NCI-H1105 treated with DMSO at 0.1 percent for 48 hours (cell line): ENCODE measurements at regions not wholly inside any gene's neighbourhood (a gene's known extent, or its start where the extent isn't known, plus 50 kb on each side); places are given as distances from the start of the nearest gene placed in this dataset.

ENCODE experiments used
- DNase-seq: peaks from one replicate; lab custom pipeline; 2025; lab: John Stamatoyannopoulos, UW

DNA sequence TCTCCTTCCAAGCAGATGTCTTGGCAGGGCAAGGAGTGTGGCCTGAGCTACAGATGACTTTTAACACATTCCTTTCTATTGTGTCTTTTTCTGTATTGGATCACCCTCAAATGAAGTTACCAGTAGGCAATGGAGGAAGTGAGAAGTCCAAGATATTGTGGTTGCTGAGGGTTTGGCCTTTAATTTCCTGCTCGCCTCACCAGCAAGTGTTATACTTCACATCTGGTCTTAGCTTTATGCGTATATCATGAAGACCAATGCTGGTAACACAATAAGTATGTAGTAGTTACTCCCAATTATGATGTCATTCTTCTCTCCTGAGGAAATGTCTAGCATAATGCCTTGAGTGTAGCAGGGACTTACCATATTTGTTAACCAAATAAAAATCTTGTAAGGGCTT, 179.9 kb downstream of the ZIC1 start:
- no peak for DNase-seq

DNA sequence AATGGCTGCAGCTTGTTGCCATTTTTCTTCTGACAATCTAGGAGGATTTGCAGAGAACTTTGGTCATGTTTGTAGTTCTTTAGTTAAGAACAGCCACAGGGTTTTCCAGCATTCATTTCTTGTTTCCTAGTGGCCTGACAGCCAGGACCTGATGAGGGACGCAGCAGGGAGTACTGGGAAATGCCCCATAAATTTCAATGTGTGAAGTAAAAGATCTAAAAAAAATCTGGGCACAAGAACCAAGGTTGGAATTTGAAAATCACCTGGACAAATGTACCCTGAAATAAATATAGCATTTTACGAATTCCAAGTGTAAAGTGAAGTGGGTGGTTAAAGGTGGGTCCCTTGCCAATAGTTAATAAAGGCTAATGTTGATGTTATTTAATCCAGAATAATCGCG, 195.0 kb downstream of the ZIC1 start:
- DNase-seq, result no peak

DNA sequence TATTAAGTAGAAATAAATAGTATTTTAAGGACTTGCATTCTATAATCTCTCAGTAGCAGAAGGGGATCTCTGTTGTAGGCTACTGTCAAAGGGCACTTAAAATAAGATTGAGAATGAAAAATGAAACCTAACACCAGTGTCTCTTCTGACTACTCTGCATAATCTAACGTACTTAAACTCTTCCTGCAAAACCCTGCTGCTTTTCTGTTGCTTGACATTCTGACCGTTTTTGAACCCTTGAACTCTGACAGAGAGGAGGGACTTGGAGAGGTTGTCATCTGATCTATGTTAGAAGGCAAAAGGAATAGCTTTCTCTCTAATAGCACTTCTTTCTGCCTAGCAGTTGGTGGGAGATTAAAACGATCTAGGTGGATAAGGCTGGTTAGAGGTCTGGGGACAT, 204.6 kb downstream of the ZIC1 start:
- DNase-seq, result peak; percentile 29

DNA sequence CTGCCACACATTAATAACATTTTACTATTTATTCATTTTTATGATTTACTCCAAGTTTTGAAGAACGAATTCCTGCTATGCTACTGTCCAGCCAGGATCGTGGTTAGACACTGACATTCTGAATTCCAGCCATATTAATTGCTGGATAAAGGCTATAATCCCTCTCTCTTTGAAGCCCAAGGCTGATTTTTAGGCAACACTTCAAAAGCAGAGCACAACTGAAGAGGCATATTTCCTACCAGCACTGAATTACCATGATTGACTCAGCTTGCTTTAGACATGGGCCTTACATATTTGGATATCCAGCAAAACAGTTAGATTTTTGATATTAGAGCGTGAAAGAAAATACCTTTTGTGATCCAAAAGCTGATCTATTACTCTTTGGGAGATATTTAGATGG, 205.0 kb downstream of the ZIC1 start:
- no peak for DNase-seq

DNA sequence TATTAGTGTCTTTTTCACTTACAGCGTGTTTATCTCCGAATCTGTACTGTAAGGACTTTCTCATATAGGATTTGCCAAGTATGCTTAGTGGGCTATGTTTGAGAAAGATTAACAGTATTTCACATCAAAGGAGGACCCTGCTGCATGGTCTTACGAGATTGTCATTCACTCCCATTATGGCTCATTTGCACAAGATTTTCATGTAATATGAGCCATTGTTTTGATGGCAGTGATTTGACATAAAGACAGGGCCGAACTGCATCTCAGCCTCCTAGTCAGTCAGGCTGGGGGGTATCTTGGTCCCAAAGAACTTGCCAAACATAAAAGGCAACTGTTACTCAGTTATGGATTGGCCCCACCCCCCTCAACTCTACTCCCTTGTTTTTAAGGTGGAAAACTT, 205.9 kb downstream of the ZIC1 start:
- no peak for DNase-seq

DNA sequence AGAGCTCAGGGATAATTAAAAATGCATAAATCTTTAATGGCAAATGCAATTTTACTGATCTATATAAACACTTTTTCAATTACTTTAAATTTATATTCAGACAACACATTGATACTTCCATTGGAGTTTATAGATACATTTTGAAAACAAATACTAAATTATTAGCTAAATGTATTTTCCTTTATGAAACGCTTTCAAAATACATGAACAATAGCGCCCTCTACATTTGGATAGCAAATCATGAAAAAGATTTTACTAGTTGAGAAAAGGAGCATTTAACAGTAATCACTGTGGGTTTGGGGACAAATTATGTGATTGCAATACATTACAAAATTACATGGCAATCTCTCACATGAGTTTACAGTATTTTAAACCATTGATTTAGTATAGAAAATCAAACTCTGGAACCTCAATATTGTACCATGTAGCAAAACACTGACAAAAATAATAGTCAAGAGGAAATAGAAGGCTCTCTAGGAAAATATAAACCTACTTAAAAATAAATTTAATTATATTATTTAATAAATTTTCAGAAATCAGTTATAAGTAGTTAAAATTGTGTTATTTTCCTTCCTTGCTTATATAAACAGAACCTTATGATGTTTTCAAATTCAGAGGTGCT, 207.9 kb downstream of the ZIC1 start:
- peak; percentile 56 for DNase-seq

DNA sequence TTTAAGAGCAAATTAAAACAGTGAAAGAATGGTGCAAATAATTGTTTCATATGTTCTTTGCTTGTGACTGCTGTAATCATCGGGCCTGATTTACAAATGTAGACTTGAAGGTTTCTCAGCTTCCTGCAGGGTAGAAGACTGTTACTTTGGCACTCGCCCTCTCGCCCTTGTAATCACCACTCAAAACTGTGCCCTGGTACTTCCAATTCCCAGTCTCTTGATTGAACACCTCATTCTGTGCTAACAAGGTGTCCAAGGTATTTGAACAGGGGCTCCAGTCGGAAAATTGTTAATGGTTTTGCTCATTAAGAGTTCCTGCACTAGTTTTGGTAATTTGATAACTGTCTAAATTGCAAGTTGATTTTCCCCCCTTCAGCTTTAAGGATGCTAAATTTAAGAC, 209.5 kb downstream of the ZIC1 start:
- DNase-seq, result peak; percentile 38

DNA sequence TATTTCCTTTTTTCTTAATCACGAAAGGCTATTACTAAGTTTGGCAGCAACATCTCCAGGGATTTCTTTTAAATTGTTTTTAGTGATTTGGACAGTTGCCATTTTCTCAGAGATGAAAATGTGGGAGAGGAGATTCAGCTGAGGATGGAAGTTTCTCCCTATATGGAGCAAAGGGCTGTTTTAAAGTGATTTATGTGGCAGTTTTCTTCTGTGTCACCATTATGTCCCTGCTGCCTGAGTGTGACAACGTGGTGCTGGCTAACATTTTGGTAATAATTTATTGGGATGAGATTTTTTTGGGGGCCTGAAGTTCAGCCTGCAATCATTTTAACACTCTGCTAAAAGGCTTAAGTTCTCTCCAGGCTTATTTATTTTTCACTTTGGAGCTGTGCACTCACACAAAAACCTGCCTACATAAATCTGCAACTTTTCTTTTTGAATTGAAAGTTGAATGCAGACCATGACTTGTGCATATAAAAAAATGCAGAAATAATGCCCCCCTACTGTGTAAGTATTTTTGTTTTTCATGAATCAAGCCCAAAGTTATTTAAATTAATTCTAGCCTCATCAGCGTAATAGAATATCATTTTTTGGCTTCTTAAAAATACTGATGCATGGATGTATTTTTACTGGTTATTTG, 210.9 kb downstream of the ZIC1 start:
- peak; percentile 32 for DNase-seq

DNA sequence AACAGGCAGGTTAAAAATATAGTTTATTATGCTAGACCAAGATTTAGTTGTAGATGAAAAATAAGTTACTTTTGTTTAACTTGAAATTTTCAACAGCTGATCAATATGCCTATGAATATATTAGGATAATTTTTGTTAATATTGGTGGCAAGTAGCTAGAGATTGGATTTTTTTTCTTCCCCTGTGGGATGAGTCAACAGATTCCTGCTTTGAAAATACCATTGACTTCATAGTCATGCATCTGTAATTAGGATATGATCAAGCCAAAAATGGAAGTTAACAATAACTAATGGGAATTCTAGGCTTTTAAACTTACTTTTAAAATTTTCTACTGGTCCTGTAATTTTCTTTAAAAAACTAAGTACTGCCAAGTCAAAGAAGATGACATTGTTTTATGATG, 211.7 kb downstream of the ZIC1 start:
- no peak for DNase-seq

DNA sequence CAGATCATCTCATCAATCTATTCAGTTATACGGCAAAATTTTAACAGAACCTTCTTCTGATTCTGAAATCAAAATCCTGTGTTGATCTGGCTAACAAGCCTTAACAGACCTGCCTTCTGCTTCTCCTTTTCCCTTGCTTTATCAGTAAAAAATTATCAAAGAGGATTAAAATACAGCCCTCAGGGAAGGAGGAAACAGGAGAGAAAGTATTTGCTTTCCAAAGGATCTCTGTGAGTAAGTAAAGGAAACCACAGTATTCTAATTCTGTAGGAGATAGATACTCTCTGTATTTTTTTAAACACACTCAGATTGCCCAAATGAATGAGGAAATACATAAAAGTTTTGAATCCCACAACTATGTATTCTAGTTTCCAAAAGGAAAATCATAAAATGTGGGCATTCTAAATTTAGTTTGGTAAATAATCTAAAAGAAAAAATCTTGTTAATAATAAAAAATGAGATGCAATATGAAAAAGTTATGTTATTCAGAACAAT, 221.8 kb downstream of the ZIC1 start:
- no peak for DNase-seq

DNA sequence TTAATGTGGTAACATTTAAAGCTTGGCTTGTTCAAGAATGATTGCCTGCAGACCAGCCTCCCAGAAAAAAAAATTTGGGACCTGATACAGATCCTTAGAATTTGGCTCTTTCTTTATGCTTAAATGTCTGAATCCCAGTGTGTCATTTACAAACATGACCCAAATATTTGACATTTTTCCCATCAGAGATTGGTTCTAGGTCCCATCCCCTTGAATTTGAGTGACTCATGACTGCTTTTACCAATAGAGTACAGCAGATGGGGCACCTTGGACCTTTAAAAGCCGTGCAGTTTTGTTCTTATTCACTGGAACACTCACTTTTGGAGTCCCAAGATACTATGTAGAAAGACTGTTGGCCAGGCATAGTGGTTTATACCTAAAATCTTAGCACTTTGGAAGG, 231.6 kb downstream of the ZIC1 start:
- DNase-seq, result no peak

DNA sequence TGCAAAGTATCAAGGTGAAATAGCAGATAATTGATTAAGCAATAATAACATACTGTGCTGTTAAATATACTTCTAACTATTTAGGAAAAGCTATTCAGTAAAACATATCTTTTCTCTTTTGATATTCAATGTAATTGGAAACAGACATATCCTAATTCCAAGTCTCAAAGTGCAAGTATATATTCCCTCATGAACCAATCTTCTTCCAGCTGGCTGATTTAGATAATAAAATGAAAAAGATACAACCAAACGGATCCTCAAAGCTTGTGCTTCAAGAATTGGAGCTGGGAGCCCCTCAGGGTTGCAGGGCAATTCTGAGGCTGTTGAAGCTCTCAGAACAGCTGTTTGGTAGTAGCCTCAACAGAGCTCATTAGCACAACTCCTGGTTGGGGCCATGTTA, 236.6 kb downstream of the ZIC1 start:
- DNase-seq, result no peak

DNA sequence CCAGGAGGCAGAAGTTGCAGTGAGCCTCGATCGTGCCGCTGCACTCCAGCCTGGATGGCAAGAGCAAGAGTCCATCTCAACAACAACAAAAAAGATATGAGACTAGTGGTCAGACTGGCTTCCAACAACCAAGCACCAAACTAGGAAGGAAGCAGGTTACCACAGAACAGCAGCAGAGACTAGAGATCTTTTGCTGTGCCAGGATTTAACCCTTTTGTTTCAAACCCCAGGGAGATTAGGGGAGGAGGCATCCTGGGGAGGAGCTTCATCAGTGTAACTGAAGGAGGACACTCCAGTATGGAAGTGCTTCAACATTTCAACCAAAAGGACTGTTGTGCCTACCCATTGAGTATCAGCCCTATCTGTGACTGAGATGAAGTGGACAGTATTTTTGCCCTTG, 240.3 kb downstream of the ZIC1 start:
- DNase-seq, result no peak

DNA sequence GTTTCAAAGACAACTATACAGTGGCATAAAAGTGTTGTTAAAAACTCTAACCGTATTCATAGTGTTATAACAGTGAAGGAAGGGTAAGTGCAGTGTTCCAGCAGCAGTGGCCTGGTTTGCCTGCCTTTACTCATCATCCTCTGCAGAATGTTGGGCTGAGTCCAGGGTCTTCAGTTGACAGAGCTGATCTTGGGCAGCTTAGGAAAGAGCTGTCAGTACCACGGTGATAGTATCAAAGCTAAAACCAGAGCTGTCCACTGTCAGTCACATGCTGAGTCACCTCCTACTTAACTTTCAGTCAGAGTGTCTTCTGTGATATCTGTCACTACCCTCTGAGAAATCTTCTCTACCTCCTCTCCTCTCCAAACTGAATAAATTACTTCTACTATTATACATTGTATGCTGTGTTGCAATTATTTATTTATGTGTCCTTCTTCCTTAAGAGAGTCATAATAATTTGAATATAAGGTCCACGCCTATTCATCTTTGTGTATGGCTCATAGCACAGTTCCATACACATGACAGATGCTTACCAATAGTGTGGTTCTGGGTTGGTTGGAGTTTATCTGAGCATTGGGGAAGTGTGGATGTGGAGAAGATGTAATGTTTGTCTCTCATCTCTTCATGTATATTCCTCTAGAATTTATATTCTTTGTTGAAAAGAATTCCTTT, 242.1 kb downstream of the ZIC1 start:
- DNase-seq, result no peak

DNA sequence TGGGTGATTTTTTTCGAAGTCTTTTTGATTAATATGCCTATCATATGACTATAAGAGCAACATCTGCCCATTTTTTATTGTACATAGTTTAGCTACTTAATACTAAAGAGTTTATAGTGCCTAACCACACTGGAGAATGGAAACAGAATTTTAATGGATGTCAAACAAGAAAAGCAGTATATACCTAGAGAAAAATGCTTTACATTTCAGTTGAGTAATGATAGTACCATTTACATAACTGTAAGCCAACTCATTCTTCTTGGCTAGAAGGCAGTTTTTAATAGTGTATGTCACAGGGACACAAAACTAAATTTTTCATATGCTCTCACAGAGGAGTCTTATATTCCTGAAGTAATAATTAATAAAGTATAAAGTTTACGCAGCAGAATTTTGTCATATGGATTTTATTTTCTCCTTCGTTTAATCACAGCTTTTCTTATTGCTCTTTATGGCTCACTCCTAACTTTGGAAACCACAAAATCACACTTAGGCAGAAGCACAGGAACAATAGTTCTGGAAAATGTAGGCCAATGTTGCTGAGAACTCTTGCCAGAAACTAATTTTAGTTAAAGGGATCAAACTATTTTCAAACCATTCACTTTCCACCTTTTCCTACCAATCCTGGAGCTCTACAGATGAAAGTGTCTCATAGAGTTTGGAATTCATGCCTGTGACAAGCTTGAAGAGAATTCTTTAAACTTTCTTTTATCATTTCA, 243.6 kb downstream of the ZIC1 start:
- no peak for DNase-seq

DNA sequence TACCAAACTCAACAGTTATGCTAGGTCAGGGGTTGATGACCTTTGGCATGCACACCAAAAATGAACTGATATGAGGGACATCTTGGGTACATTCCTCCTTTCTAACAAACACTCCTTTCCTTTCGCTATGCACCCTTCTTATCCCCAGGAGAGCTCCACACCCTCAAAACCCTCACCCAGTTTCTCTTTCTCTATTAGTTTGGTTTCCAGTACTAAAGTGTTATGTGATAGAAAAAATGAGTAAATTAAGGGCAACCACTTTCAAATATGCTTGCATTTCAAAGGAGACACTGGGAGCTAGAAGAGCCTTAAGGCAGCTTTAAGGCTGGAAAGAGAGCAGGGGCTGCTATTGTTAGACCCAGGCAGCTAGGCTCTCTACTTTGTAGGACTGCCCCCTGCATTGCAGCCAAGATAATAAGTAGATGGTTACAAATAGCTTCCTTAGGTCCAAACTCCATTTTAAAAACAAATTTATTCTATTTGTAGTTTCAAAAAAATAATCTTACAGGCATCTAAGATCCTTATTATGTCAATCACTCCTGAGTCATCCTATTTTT, 244.3 kb downstream of the ZIC1 start:
- no peak for DNase-seq

DNA sequence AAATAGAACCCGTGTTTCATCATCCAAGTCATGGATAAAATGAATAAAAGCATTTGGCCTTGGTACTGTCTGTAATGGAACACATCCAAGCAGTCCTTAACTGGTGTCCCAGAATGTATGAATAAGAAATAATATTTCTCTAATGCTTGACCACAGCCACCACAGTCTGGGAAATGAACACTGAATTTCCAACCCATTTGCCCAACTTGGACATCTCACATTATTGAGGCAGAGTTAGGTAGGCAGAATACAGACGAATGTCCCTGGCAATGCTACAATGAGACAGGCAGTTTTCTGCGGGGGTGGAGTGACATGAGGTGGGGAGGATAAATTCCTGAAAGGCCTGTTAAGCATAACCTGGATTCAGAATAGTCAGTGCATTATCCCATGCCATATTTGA, 245.7 kb downstream of the ZIC1 start:
- DNase-seq, result no peak

DNA sequence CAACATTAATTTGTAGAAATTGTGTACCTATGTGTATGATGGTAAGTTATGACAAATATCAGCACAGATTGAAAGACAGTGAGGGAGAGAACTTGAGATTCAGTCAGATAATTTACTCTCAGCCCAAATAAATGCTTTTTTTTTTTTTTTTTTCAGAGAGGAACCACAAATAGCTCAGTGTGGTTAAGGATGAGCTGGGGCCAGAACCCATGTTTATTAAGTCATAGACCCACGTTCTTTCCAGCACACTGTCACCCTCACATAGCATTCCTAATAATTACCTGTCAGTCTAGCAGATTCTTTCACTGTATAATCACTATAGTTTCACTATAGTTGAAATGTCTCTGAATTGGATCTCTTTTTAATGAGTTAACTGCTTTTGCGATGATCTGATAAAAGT, 246.1 kb downstream of the ZIC1 start:
- no peak for DNase-seq

DNA sequence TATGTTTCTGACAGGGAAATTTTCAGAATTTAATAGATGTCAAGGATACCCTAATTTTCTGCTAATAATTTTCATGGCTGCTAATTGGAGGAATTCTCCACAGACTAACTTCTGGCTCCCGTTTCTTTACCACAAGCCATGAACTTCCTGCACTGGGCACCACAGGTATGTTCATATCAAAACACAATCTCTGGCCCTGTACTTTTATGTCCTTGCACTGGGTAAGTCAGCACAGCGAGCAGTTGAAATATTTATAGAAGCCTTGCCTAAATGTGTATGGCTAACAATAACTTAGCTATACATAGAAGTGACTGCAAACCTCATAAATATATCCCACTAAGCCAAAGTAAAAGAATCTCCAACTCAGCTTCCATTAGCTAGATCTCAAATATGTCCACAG, 246.9 kb downstream of the ZIC1 start:
- DNase-seq, result no peak

DNA sequence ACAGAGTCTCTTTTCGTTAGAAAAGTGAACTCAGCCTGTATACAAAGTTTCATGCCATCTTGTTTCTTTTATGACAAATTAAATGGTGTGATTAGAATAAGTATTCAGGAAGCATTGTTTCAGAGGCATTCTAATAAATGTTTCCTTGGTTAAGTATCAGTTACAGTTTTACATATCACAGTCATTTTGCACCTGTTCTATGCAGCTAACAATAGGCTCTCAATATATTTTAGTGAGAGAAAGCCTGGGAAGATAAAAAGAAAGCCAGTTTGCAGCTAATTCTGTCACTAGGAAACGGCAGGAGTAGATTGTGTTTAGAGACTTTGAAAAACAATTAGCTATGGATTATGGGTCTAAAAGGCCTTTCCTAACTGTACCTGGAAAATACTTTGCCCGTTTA, 252.8 kb downstream of the ZIC1 start:
- peak; percentile 94 for DNase-seq

DNA sequence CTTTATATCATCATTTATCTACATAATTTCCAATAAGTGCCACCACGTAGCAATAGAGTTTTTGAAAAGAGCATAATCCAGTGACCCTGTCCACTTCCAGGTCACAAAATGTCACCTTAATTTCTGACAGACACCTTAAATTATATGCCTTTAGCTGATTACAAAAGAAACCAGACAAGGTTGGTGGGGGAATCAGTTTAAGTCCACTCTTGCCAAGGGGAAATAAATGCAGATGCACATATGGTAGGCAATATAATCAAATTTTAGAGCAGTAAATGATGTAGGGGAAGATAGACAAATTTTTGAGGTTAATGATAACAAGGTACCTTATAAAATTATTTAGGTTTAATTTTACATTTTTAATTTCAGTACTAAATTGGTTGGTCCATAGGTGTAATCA, 253.5 kb downstream of the ZIC1 start:
- no peak for DNase-seq

DNA sequence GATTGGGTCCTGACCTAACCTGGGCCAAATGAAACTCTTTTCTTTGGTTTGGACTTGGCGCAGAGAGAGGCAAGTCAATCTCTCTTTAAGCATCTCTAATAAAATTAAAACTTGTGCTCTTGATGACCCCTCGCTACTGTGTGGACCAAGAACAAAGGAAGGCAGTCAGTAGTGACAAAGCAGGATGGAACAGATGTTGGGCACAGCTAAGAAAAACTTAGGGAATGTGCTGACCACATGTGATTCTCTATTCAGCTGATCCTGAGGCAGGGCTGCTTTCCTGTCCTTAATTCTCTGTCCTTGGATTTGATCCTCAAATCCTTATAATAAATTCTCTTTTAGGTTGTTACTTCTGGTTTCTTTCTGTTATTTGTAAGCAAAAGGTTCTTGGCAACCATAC, 259.9 kb downstream of the ZIC1 start:
- no peak for DNase-seq

DNA sequence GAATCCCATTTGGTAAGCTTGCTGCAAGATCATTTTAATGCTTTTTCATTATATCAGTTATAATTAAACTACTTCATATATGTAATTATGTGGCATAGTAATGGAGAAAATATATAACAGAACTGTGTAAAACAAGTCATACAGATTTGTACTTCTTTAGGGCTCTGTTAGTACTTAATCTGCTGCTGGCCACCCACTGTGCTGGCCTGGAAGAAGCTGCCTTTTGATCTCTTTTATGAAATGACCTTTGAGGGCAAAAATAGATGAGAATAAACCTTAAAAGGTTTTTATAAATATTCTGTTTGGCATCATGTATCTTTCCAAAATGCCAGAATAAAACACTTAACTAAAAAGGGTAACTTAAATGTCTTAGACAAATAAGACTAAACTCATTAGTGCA, 262.9 kb downstream of the ZIC1 start:
- DNase-seq, result no peak
